ENCODE measurements at regions not wholly inside any gene's neighbourhood (a gene's known extent, or its start where the extent isn't known, plus 50 kb on each side); places are given as distances from the start of the nearest gene placed in this dataset.

DNA sequence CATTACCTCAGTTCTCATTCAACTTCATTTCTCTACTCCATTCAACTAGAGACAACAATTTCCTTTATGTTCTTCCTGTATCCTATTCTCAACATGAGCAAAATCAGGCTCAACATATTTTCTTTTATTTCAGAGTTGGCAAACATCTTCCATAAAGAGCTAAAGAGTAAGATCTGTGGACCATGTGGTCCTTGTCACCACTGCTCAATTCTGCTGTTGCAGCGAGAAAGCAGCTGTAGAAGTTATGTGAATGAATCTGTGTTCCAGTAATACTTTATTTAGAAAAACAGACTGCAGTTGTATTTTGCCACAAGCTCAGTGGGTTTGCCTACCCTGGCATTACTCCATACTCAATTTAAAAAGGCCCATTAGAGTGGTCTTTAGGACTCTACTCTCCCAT lies 2057.3 kb downstream of the ARAP2 start:
- TF ChIP-seq, protein P1, sequence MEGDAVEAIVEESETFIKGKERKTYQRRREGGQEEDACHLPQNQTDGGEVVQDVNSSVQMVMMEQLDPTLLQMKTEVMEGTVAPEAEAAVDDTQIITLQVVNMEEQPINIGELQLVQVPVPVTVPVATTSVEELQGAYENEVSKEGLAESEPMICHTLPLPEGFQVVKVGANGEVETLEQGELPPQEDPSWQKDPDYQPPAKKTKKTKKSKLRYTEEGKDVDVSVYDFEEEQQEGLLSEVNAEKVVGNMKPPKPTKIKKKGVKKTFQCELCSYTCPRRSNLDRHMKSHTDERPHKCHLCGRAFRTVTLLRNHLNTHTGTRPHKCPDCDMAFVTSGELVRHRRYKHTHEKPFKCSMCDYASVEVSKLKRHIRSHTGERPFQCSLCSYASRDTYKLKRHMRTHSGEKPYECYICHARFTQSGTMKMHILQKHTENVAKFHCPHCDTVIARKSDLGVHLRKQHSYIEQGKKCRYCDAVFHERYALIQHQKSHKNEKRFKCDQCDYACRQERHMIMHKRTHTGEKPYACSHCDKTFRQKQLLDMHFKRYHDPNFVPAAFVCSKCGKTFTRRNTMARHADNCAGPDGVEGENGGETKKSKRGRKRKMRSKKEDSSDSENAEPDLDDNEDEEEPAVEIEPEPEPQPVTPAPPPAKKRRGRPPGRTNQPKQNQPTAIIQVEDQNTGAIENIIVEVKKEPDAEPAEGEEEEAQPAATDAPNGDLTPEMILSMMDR (IDR thresholded peaks at IDR 0.05 in 4 of 5, conservative IDR thresholded peaks at IDR 0.05 in 1 of 5): no peak
- TF ChIP-seq POLR2A (IDR thresholded peaks at IDR 0.05): no peak
